ENCODE measurements at regions not wholly inside any gene's neighbourhood (a gene's known extent, or its start where the extent isn't known, plus 50 kb on each side); places are given as distances from the start of the nearest gene placed in this dataset.

- H3K79me1 ChIP-seq (ENCODE audit: low read depth in 1 of 2, low read length in 2 of 2) = no peaks in the 10 kb centered on the region
- no peaks in the 10 kb centered on the region for H3K27me3 ChIP-seq (ENCODE audit: control insufficient read depth, insufficient read depth, low read length)
- peak overlapping the region; percentile 87 for H2BK5ac ChIP-seq (ENCODE audit: low read depth, low read length, poor library complexity, severe bottlenecking)
- H3K9ac ChIP-seq (ENCODE audit: low read depth, low read length) = peak overlapping the region; percentile 61
- H3K4me3 ChIP-seq (ENCODE audit: insufficient read depth, low read depth, low read length) = no peak overlapping the region
- H2BK20ac ChIP-seq (ENCODE audit: low read depth, low read length) = peak overlapping the region; percentile 90
- peak overlapping the region; percentile 83 for H4K91ac ChIP-seq (ENCODE audit: insufficient read depth, low read depth, low read length)
- peak overlapping the region; percentile 100 for H3K27ac ChIP-seq (ENCODE audit: insufficient read depth, low read length)
- no peak for TF ChIP-seq CTCF (conservative IDR thresholded peaks at IDR 0.05; ENCODE audit: low read depth, low read length)
- no peak for TF ChIP-seq FOS (IDR thresholded peaks at IDR 0.05; ENCODE audit: low read depth, low read length)
- TF ChIP-seq USF2 (IDR thresholded peaks at IDR 0.05; ENCODE audit: low read depth, low read length) = no peak
- TF ChIP-seq SMC3 (IDR thresholded peaks at IDR 0.05; ENCODE audit: low read depth, low read length) = no peak
- no peak for TF ChIP-seq BHLHE40 (IDR thresholded peaks at IDR 0.05; ENCODE audit: low read depth, low read length)
- TF ChIP-seq CEBPB (IDR thresholded peaks at IDR 0.05; ENCODE audit: low read depth, low read length) = no peak
- TF ChIP-seq NFE2L2 (IDR thresholded peaks at IDR 0.05; ENCODE audit: low read depth, low read length) = no peak
- H3K23ac ChIP-seq (ENCODE audit: low read depth, low read length) = peak overlapping the region; percentile 53; the same call in 1 of the 2 replicates
- WGBS, 2 experiments (ENCODE audit: extremely low coverage in 2 of 2, insufficient read length in 1 of 2) = no CpG with 5 or more reads among the region's 3 CpGs
- intact Hi-C loops (cut with micrococcal nuclease) (loop anchor here (2.0 kb wide), 2 partner anchors 17 to 405 kb away; no protein-coding TSS in a partner anchor), dilution Hi-C loops (cut with HindIII; ENCODE audit: low sequenced_read_pairs, unreplicated experiment) (no loop called here), in situ Hi-C loops (cut with MboI; ENCODE audit: low sequenced_read_pairs) (no loop called here)
- H4K20me1 ChIP-seq (ENCODE audit: insufficient read depth, low read length) = no peaks in the 10 kb centered on the region
- H3K14ac ChIP-seq (replicated peaks; ENCODE audit: low read depth, low read length) = peak overlapping the region; percentile 38
- peak; percentile 4; the same call in 1 of the 2 replicates for ATAC-seq (ENCODE audit: low read depth)
- peak overlapping the region; percentile 100 for H3K18ac ChIP-seq (ENCODE audit: low read depth, low read length)
- H2BK15ac ChIP-seq (ENCODE audit: low read depth, low read length) = peak overlapping the region; percentile 63; the same call in 2 of the 3 replicates
- ChIA-PET POLR2A (ENCODE audit: unreplicated experiment) (no interaction called here), CTCF (no interaction called here)
- H3K56ac ChIP-seq (ENCODE audit: extremely low read depth, insufficient read depth, low read length) = peak overlapping the region; percentile 50; the same call in 1 of the 2 replicates
- no peak for DNase-seq
- H2AFZ ChIP-seq (replicated peaks; ENCODE audit: low read length, poor library complexity) = no peak overlapping the region
- peak overlapping the region; percentile 100 for H4K5ac ChIP-seq (ENCODE audit: low read depth, low read length)
- peak overlapping the region; percentile 80 to 94 for H4K8ac ChIP-seq (ENCODE audit: low read depth in 2 of 2, low read length in 2 of 2)
- peaks cover 8% of the 10 kb centered on the region for H3K4me1 ChIP-seq (ENCODE audit: control insufficient read depth, insufficient read depth, low read length)
- peaks cover 6% of the 10 kb centered on the region; the same call in 1 of the 2 replicates for H3K9me1 ChIP-seq (ENCODE audit: insufficient read depth, low read length)
- no TSS peak for BruUV-seq (replicated peaks)
- peak overlapping the region; percentile 79 for H3K4ac ChIP-seq (ENCODE audit: low read depth, low read length)
- H2AK9ac ChIP-seq (replicated peaks; ENCODE audit: low read depth, low read length, poor library complexity) = no peak overlapping the region
- no peaks in the 10 kb centered on the region for H3K36me3 ChIP-seq (ENCODE audit: control insufficient read depth, insufficient read depth, low read length)
- peak overlapping the region; percentile 52 for H2AK5ac ChIP-seq (ENCODE audit: low read depth, low read length)
- peak overlapping the region; percentile 27 for H3K4me2 ChIP-seq (ENCODE audit: low read depth, low read length)
- no peaks in the 10 kb centered on the region for H3K9me3 ChIP-seq (ENCODE audit: control insufficient read depth, insufficient read depth, low read length)
- peak overlapping the region; percentile 92 for H2BK120ac ChIP-seq (ENCODE audit: low read depth, low read length)
Observed at GRCh38 chr5:153901449-153901848, 137.3 kb downstream of the FAM114A2 start.

Measured in IMR-90 (cell line).